HEK293 (cell line): ENCODE measurements at regions not wholly inside any gene's neighbourhood (a gene's known extent, or its start where the extent isn't known, plus 50 kb on each side); places are given as distances from the start of the nearest gene placed in this dataset.

Experiments
- CTCF ChIA-PET: fragments of 350-600 bp; formaldehyde crosslinking; extraction: SDS; loops from one replicate; lab custom pipeline; 2021; ENCODE audit warnings: antibody characterized with exemption; lab: Yijun Ruan, JAX
- POLR2A ChIA-PET: fragments of 300-600 bp; formaldehyde crosslinking; extraction: SDS; loops from one replicate; lab custom pipeline; 2020; ENCODE audit warnings: antibody characterized with exemption, inconsistent platforms; lab: Yijun Ruan, JAX
- H3K27ac ChIP-seq: fragments of 200-500 bp; sonication (Bioruptor generic); 2 replicates; pipeline ENCODE4 v1.5.1; 2014; ENCODE audit warnings: low read depth, low read length, control low read depth, inconsistent platforms; ENCODE audit errors: extremely low read depth
- H3K36me3 ChIP-seq, 2 experiments: fragments of 200-500 bp in 1 of 2; sonication (Bioruptor generic) in 1 of 2; 1 replicate in 1 of 2; 2 replicates in 1 of 2; pipeline ENCODE4 v1.5.1; 2014 to 2017; ENCODE audit warnings: inconsistent platforms in 2 of 2, low read length in 2 of 2; ENCODE audit not compliant: control insufficient read depth in 2 of 2, insufficient read depth in 1 of 2
- H3K4me1 ChIP-seq: fragments of 200-500 bp; sonication (Bioruptor generic); 2 replicates; pipeline ENCODE4 v1.5.1; 2014; ENCODE audit warnings: mild to moderate bottlenecking, low read length, inconsistent platforms; ENCODE audit not compliant: control insufficient read depth, insufficient read depth
- H3K4me3 ChIP-seq: 2 replicates; pipeline ENCODE4 v1.5.1; 2011; ENCODE audit warnings: low read depth, mild to moderate bottlenecking, control low read depth, low read length, moderate library complexity
- H3K9me3 ChIP-seq: fragments of 200-500 bp; sonication (Bioruptor generic); 2 replicates; pipeline ENCODE4 v1.5.1; 2014; ENCODE audit warnings: low read depth, low read length, inconsistent platforms; ENCODE audit not compliant: control insufficient read depth, insufficient read depth
- GLI2 ChIP-seq: fragments of 450-650 bp; formaldehyde crosslinking; IDR thresholded peaks from 2 replicates; pipeline ENCODE4; 2017; ENCODE audit warnings: missing biosample characterization, missing genetic modification characterization, low read depth, borderline replicate concordance
- GLI4 ChIP-seq: fragments of 450-650 bp; formaldehyde crosslinking; IDR thresholded peaks from 2 replicates; pipeline ENCODE4 v1.5.1; 2016; ENCODE audit warnings: missing biosample characterization, missing genetic modification characterization
- PRDM4 ChIP-seq: fragments of 450-650 bp; formaldehyde crosslinking; IDR thresholded peaks from 2 replicates; pipeline ENCODE4 v1.5.1; 2017; ENCODE audit warnings: missing biosample characterization, missing genetic modification characterization
- PRDM6 ChIP-seq: fragments of 450-650 bp; formaldehyde crosslinking; IDR thresholded peaks from 2 replicates; pipeline ENCODE4 v1.5.1; 2017; ENCODE audit warnings: missing biosample characterization, missing genetic modification characterization
- ZNF132 ChIP-seq: fragments of 450-650 bp; formaldehyde crosslinking; IDR thresholded peaks from 2 replicates; pipeline ENCODE4 v1.5.1; 2017; ENCODE audit warnings: missing biosample characterization, missing genetic modification characterization, borderline replicate concordance
- ZNF146 ChIP-seq: fragments of 450-650 bp; formaldehyde crosslinking; IDR thresholded peaks from 2 replicates; pipeline ENCODE4 v1.5.1; 2016; ENCODE audit warnings: missing biosample characterization, missing genetic modification characterization
- ZNF2 ChIP-seq: fragments of 450-650 bp; formaldehyde crosslinking; IDR thresholded peaks from 2 replicates; pipeline ENCODE4 v1.5.1; 2016; ENCODE audit warnings: missing biosample characterization, missing genetic modification characterization
- ZNF274 ChIP-seq, 2 experiments: fragments of 200-500 bp in 1 of 2; fragments of 450-650 bp in 1 of 2; sonication (Bioruptor generic) in 1 of 2; formaldehyde crosslinking in 1 of 2; IDR thresholded peaks; 2 replicates each; pipeline versions ENCODE4 v1.5.1 to v1.6.1; 2014 to 2016; ENCODE audit warnings: borderline replicate concordance in 1 of 2, inconsistent platforms in 1 of 2, low read length in 1 of 2, missing biosample characterization in 1 of 2, missing genetic modification characterization in 1 of 2
- ZNF391 ChIP-seq: fragments of 450-650 bp; formaldehyde crosslinking; IDR thresholded peaks from 2 replicates; pipeline ENCODE4 v1.5.1; 2016; ENCODE audit warnings: low read depth, missing biosample characterization, missing genetic modification characterization, borderline replicate concordance
- ZNF398 ChIP-seq: fragments of 450-650 bp; formaldehyde crosslinking; IDR thresholded peaks from 2 replicates; pipeline ENCODE4 v1.5.1; 2017; ENCODE audit warnings: missing biosample characterization, missing genetic modification characterization
- ZNF416 ChIP-seq: fragments of 450-650 bp; formaldehyde crosslinking; IDR thresholded peaks from 2 replicates; pipeline ENCODE4 v1.5.1; 2016; ENCODE audit warnings: missing biosample characterization, missing genetic modification characterization
- ZNF449 ChIP-seq: fragments of 450-650 bp; formaldehyde crosslinking; IDR thresholded peaks from 2 replicates; pipeline ENCODE4 v1.5.1; 2017; ENCODE audit warnings: missing biosample characterization, mild to moderate bottlenecking, missing genetic modification characterization, moderate library complexity
- ZNF560 ChIP-seq: fragments of 450-650 bp; formaldehyde crosslinking; IDR thresholded peaks from 2 replicates; pipeline ENCODE4 v1.5.1; 2017; ENCODE audit warnings: missing biosample characterization, missing genetic modification characterization, borderline replicate concordance
- ZNF561 ChIP-seq: fragments of 450-650 bp; IDR thresholded peaks from 2 replicates; pipeline ENCODE4 v1.5.1; 2018; ENCODE audit warnings: missing biosample characterization, missing genetic modification characterization, borderline replicate concordance
- ZNF571 ChIP-seq: fragments of 450-650 bp; formaldehyde crosslinking; IDR thresholded peaks from 2 replicates; pipeline ENCODE4 v1.5.0; 2017; ENCODE audit warnings: missing biosample characterization, missing genetic modification characterization
- ZNF76 ChIP-seq: fragments of 450-650 bp; formaldehyde crosslinking; IDR thresholded peaks from 2 replicates; pipeline ENCODE4; 2016; ENCODE audit warnings: low read depth, missing biosample characterization, missing genetic modification characterization, borderline replicate concordance
- ZNF837 ChIP-seq: fragments of 450-650 bp; formaldehyde crosslinking; IDR thresholded peaks from 2 replicates; pipeline ENCODE4 v1.5.1; 2016; ENCODE audit warnings: missing biosample characterization, missing genetic modification characterization
- ZSCAN4 ChIP-seq: fragments of 450-650 bp; formaldehyde crosslinking; IDR thresholded peaks from 2 replicates; pipeline ENCODE4 v1.5.1; 2017; ENCODE audit warnings: missing biosample characterization, missing genetic modification characterization
- ZXDB ChIP-seq: fragments of 450-650 bp; formaldehyde crosslinking; IDR thresholded peaks from 2 replicates; pipeline ENCODE4 v1.5.1; 2016; ENCODE audit warnings: missing biosample characterization, missing genetic modification characterization

- TF ChIP-seq ZNF560 (tag by site-specific recombination) (no peak), ZNF391 (tag by site-specific recombination) (no peak), ZNF837 (tag by site-specific recombination) (no peak), ZNF76 (tag by site-specific recombination) (no peak), ZNF146 (no peak), ZNF2 (no peak), ZNF449 (tag by site-specific recombination) (no peak), ZNF398 (tag by site-specific recombination) (no peak)
- Histone ChIP-seq H3K9me3 (no peaks in the 10 kb centered on the region), H3K27ac (no peak overlapping the region), H3K4me3 (no peak overlapping the region), H3K4me1 (no peaks in the 10 kb centered on the region), H3K36me3 (no peaks in the 10 kb centered on the region)
- ChIA-PET CTCF (no interaction called here), POLR2A (no interaction called here)
These were observed 1415.1 kb upstream of the RAG2 start for GRCh38 chr11:38013157-38013556.

- TF ChIP-seq ZNF416, result no peak
- TF ChIP-seq GLI4 (tag by site-specific recombination), result no peak
- no peak for TF ChIP-seq GLI2
- no peak for TF ChIP-seq ZNF571 (tag by site-specific recombination)
- TF ChIP-seq ZSCAN4 (tag by site-specific recombination), result no peak
- TF ChIP-seq PRDM4, result no peak
- Histone ChIP-seq H3K36me3 (no peaks in the 10 kb centered on the region), H3K4me3 (no peak overlapping the region), H3K27ac (no peak overlapping the region), H3K4me1 (no peaks in the 10 kb centered on the region), H3K9me3 (no peaks in the 10 kb centered on the region)
- ChIA-PET POLR2A (no interaction called here), CTCF (no interaction called here)
These were observed 1413.5 kb upstream of the RAG2 start for GRCh38 chr11:38011496-38011895.

- H3K36me3 ChIP-seq, result no peaks in the 10 kb centered on the region
- H3K9me3 ChIP-seq, result no peaks in the 10 kb centered on the region
- TF ChIP-seq GLI2 (no peak), ZNF561 (no peak), PRDM4 (no peak), ZNF132 (tag by site-specific recombination) (no peak), ZXDB (tag by site-specific recombination) (no peak), PRDM6 (no peak), ZNF274 (IDR thresholded peaks at IDR 0.05; ENCODE audit: low read length) (no peak), ZNF274 (tag by site-specific recombination; IDR thresholded peaks at IDR 0.05; ENCODE audit: borderline replicate concordance) (no peak)
- TF ChIP-seq, all 188 proteins: peak for 0
- Histone ChIP-seq H3K4me1 (no peaks in the 10 kb centered on the region), H3K27ac (no peak overlapping the region), H3K4me3 (no peak overlapping the region)
- ChIA-PET POLR2A (no interaction called here), CTCF (no interaction called here)
These were observed 1411.9 kb upstream of the RAG2 start for GRCh38 chr11:38009932-38010331.
